ENCODE measurements at regions not wholly inside any gene's neighbourhood (a gene's known extent, or its start where the extent isn't known, plus 50 kb on each side); places are given as distances from the start of the nearest gene placed in this dataset.

GRCh38 chr2:94960751-94961150 is 64.8 kb upstream of the MAL start:
- TF ChIP-seq KAT2A (conservative IDR thresholded peaks at IDR 0.05; ENCODE audit: control insufficient read depth, low read depth, low read length): no peak
- no peak for TF ChIP-seq CHD1 (IDR thresholded peaks at IDR 0.05; ENCODE audit: low read depth, low read length)
- TF ChIP-seq HDAC2 (IDR thresholded peaks at IDR 0.05): no peak
- TF ChIP-seq MEF2A (IDR thresholded peaks at IDR 0.05; ENCODE audit: insufficient read depth, low read depth, low read length): no peak
- TF ChIP-seq CEBPZ (IDR thresholded peaks at IDR 0.05; ENCODE audit: low read depth, low read length): no peak
- TF ChIP-seq ZNF592 (IDR thresholded peaks at IDR 0.05): no peak
- TF ChIP-seq HDGF (IDR thresholded peaks at IDR 0.05): no peak
- TF ChIP-seq KDM1A (IDR thresholded peaks at IDR 0.05; ENCODE audit: borderline replicate concordance): no peak
- no peak for TF ChIP-seq KLF5 (IDR thresholded peaks at IDR 0.05; ENCODE audit: partially characterized antibody)
- no peak for TF ChIP-seq TCF7 (IDR thresholded peaks at IDR 0.05; ENCODE audit: borderline replicate concordance)
- TF ChIP-seq SMARCA5 (IDR thresholded peaks at IDR 0.05): no peak
- TF ChIP-seq GABPA (IDR thresholded peaks at IDR 0.05; ENCODE audit: low read depth): no peak
- TF ChIP-seq NR2C2 (IDR thresholded peaks at IDR 0.05; ENCODE audit: borderline replicate concordance, control insufficient read depth, insufficient read length, low read depth): no peak
- no peak for TF ChIP-seq TARDBP (IDR thresholded peaks at IDR 0.05; ENCODE audit: borderline replicate concordance)
- no peak for TF ChIP-seq YBX1 (IDR thresholded peaks at IDR 0.05)
- TF ChIP-seq ATF3 (IDR thresholded peaks at IDR 0.05; ENCODE audit: borderline replicate concordance, extremely low read depth, low read depth, low read length): no peak
- no peak for TF ChIP-seq RB1 (IDR thresholded peaks at IDR 0.05; ENCODE audit: borderline replicate concordance)
- ATAC-seq (peak; percentile 58; the same call in 2 of the 3 replicates), FAIRE-seq (no peak), DNase-seq (ENCODE audit: low read depth, low spot score) (no peak)
- ChIA-PET RAD21 (ENCODE audit: unreplicated experiment) (no interaction called here), POLR2A (no interaction called here), CTCF (no interaction called here), SMC1A (ENCODE audit: uncharacterized antibody, unreplicated experiment) (no interaction called here)
- no peaks in the 10 kb centered on the region for H4K20me1 ChIP-seq (ENCODE audit: control insufficient read depth, insufficient read depth)
- H3K36me3 ChIP-seq (ENCODE audit: control insufficient read depth in 2 of 2, insufficient read depth in 2 of 2, low read length in 1 of 2): no peaks in the 10 kb centered on the region
- H3K27ac ChIP-seq (ENCODE audit: control insufficient read depth, insufficient read depth): no peak overlapping the region
- H3K79me2 ChIP-seq (ENCODE audit: control insufficient read depth, insufficient read depth, low read length): no peaks in the 10 kb centered on the region
- WGBS (ENCODE audit: insufficient coverage, insufficient replicate concordance, low lambda C conversion rate, missing lambda C conversion rate): 24% methylated on average over 4 of the region's 4 CpGs
- H3K4me2 ChIP-seq (ENCODE audit: control insufficient read depth, insufficient read depth): no peak overlapping the region
- H3K9ac ChIP-seq (ENCODE audit: control insufficient read depth, insufficient read depth, low read length): no peak overlapping the region
- H3K9me3 ChIP-seq (replicated peaks; ENCODE audit: control insufficient read depth, insufficient read depth, low read length): no peaks in the 10 kb centered on the region
- in situ Hi-C loops (cut with MboI): no loop called here
- no peaks in the 10 kb centered on the region for H3K4me1 ChIP-seq (ENCODE audit: control insufficient read depth, insufficient read depth, low read length)
- H3K4me3 ChIP-seq: no peak overlapping the region
- intact Hi-C loops (cut with micrococcal nuclease; ENCODE audit: unreplicated experiment): no loop called here
- H2AFZ ChIP-seq (ENCODE audit: control insufficient read depth, low read depth, low read length): no peak overlapping the region
- peaks cover 0 to 3% of the 10 kb centered on the region in 2 experiments; a peak in 1 of 4 replicates for H3K27me3 ChIP-seq (replicated peaks in 1 of 2; ENCODE audit: control insufficient read depth in 2 of 2, insufficient read depth in 2 of 2, low read length in 1 of 2)
- BruUV-seq (replicated peaks): no TSS peak

Data from GM12878 (cell line).